Lower leg skin (tissue), 4 donors: ENCODE measurements at regions not wholly inside any gene's neighbourhood (a gene's known extent, or its start where the extent isn't known, plus 50 kb on each side); places are given as distances from the start of the nearest gene placed in this dataset.

Source experiments
- DNase-seq, 2 donors: peaks; one replicate each; pipeline ENCODE4 v3.0.0-alpha.2; 2019; ENCODE audit warnings: low spot score in 2 of 2
- H3K4me3 ChIP-seq: fragments of 200-600 bp; sonication (generic); 2 replicates; pipeline ENCODE4 v1.5.1; 2017; ENCODE audit warnings: mild to moderate bottlenecking, low read depth; ENCODE audit not compliant: poor library complexity, severe bottlenecking
- POLR2A ChIP-seq, 2 donors: fragments of 450-650 bp; IDR thresholded peaks; one replicate each; pipeline ENCODE4 v1.6.1; 2016 to 2017; ENCODE audit warnings: antibody characterized with exemption in 2 of 2, mild to moderate bottlenecking in 1 of 2, moderate library complexity in 1 of 2
- WGBS, 2 donors: methylation state at CpG; one replicate each; pipeline ENCODE4 v1.1.5; 2018; 5-methylcytosine and 5-hydroxymethylcytosine counted together
- intact Hi-C: fragments of 100-400 bp; cut with DNase I; formaldehyde crosslinking; loops from one replicate; pipeline ENCODE4 v1.15.0; 2023; ENCODE audit warnings: low total_unique reads
- TF ChIP-seq, protein P1 (sequence below), 3 donors: fragments of 450-650 bp; IDR thresholded peaks; one replicate each; pipeline ENCODE4 v1.5.1; 2016; ENCODE audit warnings: antibody characterized with exemption in 3 of 3, mild to moderate bottlenecking in 3 of 3, moderate library complexity in 2 of 3

DNA sequence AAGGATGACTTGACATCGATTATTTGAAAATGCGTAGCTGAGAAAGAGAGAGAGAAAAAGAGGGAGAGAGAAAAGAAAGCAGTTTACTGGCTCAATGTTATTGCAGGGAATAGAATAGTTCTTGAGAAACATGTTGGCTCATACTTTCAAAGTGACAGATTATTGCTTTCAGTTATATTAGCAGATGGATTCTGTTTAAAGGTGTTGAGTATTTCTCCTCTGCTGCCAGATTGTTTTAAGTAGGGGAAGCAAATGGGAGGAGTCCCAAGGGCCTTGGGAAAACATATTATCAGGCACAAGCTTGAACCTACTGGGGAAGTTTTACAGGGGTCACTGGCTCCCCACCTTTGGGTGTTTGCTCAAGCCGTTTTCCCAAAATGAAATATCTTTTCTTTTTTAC, 203.8 kb upstream of the SRRM4 start:
- TF ChIP-seq, protein P1, sequence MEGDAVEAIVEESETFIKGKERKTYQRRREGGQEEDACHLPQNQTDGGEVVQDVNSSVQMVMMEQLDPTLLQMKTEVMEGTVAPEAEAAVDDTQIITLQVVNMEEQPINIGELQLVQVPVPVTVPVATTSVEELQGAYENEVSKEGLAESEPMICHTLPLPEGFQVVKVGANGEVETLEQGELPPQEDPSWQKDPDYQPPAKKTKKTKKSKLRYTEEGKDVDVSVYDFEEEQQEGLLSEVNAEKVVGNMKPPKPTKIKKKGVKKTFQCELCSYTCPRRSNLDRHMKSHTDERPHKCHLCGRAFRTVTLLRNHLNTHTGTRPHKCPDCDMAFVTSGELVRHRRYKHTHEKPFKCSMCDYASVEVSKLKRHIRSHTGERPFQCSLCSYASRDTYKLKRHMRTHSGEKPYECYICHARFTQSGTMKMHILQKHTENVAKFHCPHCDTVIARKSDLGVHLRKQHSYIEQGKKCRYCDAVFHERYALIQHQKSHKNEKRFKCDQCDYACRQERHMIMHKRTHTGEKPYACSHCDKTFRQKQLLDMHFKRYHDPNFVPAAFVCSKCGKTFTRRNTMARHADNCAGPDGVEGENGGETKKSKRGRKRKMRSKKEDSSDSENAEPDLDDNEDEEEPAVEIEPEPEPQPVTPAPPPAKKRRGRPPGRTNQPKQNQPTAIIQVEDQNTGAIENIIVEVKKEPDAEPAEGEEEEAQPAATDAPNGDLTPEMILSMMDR (IDR thresholded peaks at IDR 0.05), result no peak
- no peak for TF ChIP-seq POLR2A (IDR thresholded peaks at IDR 0.05)
- intact Hi-C loops, result no loop called here
- H3K4me3 ChIP-seq, result no peak overlapping the region
- WGBS, 2 donors, result 83 to 89% methylated on average over 3 of the region's 3 CpGs
- no peak for DNase-seq

DNA sequence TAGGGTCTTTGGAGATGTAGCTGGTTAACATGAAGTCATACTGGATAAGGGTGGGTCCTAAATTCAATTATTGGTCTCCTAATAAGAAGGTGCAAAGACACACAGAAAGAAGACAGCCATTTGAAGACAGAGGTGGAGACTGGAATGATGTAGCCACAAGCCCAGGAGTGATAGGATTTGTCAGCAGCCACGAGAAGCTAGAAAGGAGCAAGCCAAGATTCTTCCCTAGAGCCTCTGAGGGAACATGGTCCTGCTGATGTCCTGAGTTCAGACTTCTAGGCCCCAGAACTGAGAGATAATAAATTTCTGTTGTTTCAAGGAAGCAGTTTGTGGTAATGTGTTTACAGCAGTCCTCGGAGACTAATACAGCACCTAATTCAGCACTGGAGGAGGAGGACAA, 203.3 kb upstream of the SRRM4 start:
- TF ChIP-seq, protein P1 (IDR thresholded peaks at IDR 0.05), result no peak
- TF ChIP-seq POLR2A (IDR thresholded peaks at IDR 0.05), result no peak
- no peak for DNase-seq
- H3K4me3 ChIP-seq, result no peak overlapping the region
- 64 to 76% methylated on average over 2 of the region's 2 CpGs for WGBS, 2 donors
- intact Hi-C loops, result no loop called here

DNA sequence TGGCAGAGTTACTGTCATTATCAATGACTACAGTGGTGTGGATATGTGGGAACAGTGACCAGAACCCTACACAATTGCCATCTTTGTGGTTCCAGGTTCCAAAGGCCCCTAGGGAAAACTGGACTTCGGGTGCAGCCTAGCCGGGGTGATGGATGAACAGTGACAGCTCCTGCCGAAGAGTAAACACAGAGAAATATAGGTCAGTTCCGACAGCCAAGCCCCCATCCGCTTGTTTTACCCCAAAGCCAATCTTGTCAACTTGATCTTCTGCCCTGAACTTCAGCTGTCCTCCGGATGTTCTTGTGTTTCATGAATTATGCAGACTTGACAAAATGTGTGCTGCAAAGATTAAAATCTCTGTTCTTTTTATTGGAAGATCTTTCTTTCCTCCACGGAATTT, 200.4 kb upstream of the SRRM4 start:
- no peak overlapping the region for H3K4me3 ChIP-seq
- DNase-seq, result no peak
- WGBS, 2 donors, result 45 to 56% methylated on average over 7 of the region's 7 CpGs
- TF ChIP-seq, protein P1 (IDR thresholded peaks at IDR 0.05), result no peak
- no peak for TF ChIP-seq POLR2A (IDR thresholded peaks at IDR 0.05)
- intact Hi-C loops, result no loop called here

DNA sequence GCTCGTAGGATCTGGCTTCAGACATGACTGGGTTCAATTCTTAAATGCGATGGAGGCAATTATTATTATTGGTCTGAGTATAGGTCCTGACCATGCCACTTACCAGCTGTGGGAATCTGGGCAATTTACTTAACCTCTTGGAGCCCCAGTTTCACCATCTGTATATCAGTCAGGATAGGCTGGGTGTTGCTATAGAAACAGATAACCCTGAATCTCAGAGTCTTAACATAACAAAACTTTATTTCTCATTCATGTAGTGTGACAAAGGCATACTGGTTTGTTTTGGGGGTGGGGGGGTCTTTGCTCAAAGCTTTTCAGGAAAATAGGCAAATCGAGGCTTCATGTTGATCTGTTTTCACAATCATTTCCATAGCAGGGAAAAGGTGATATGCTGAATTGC, 199.6 kb upstream of the SRRM4 start:
- no peak for DNase-seq
- TF ChIP-seq, protein P1 (IDR thresholded peaks at IDR 0.05), result no peak
- no peak for TF ChIP-seq POLR2A (IDR thresholded peaks at IDR 0.05)
- no peak overlapping the region for H3K4me3 ChIP-seq
- 66 to 70% methylated on average over 3 of the region's 3 CpGs for WGBS, 2 donors
- intact Hi-C loops, result no loop called here

DNA sequence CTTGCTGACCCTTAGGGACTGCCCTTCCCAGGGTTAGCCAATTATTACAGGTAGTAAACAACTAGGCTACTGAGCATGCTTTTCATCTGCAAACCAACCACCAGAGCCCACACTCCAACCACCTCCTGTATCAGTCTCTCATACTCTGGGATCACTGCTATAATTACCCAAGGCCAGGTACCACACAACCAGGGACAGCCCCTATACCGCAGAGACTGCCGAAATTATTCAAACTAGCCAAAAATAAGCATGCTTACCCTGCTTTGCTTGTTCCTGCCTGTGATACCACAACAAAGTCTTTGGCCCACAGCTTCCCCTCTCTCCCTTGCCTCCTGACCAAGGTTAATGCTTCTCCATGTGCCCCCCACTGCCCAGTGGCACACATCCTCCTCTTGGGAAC, 197.6 kb upstream of the SRRM4 start:
- WGBS, 2 donors, result 77 to 87% methylated on average over 2 of the region's 2 CpGs
- DNase-seq, result no peak
- TF ChIP-seq, protein P1 (IDR thresholded peaks at IDR 0.05), result no peak
- TF ChIP-seq POLR2A (IDR thresholded peaks at IDR 0.05), result no peak
- no peak overlapping the region for H3K4me3 ChIP-seq
- intact Hi-C loops, result no loop called here

DNA sequence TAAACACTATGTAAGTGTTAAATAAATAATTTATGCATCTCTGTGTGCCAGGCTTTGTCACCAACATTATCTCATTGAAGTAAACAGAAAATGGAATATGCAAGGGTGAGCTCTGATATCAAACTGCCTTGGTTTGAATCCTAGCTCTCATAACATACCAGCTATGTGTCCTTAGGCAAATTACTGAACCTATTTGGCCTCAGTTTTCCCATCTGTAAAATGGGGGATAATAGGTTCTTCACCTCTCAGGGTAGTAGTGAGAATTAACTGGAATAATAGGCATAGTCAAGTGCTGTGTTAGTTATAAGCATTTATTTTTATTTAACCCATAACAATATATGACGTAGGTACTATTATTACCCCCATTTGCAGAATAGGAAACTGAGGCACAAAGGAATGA, 190.8 kb upstream of the SRRM4 start:
- DNase-seq, result no peak
- H3K4me3 ChIP-seq, result no peak overlapping the region
- 67 to 76% methylated on average over 1 of the region's 1 CpG for WGBS, 2 donors
- TF ChIP-seq POLR2A (IDR thresholded peaks at IDR 0.05), result no peak
- TF ChIP-seq, protein P1 (IDR thresholded peaks at IDR 0.05), result no peak
- intact Hi-C loops, result no loop called here
